ENCODE measurements at regions not wholly inside any gene's neighbourhood (a gene's known extent, or its start where the extent isn't known, plus 50 kb on each side); places are given as distances from the start of the nearest gene placed in this dataset.

GRCh38 chr1:29685387-29685786, 449.1 kb downstream of the PTPRU start:
- no peak for TF ChIP-seq CTCF (IDR thresholded peaks at IDR 0.05)
- no peak for TF ChIP-seq EP300 (IDR thresholded peaks at IDR 0.05)
- TF ChIP-seq POLR2AphosphoS5 (IDR thresholded peaks at IDR 0.05) = no peak
